ENCODE measurements at regions not wholly inside any gene's neighbourhood (a gene's known extent, or its start where the extent isn't known, plus 50 kb on each side); places are given as distances from the start of the nearest gene placed in this dataset.

DNA sequence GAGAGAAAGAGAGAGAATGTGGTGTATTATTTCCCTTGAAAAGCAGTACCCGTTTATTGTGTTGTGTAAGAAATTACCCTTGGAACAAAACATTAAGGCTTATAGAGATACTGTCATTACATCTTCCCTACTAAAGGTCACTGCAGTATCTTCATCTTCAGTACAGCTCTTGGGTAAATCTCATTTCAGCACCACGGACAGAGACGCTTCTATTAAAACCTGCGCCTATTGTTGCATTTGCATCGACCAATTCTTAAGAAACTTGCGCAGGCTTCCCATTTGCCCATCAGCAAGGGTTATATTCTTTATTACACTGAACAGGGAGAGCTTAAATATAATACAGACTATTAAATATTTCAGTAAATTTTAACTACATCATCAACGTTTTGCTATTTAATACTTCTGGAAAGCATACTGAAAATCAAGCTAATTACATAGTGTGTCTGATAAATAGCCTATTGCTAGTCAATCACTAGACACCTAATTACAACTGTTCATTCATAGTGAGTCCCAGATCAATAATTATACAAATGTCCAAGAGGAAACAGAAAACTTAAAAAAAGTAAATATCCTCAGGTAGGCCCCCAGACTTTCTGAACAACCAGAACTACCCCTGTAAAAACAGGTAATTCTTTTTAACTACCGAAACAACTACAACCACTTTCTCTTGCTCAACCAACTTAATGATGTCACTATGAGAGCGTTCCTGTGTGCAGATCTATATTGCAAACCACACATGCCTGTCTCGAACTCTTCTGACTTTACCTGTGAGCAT is 350.6 kb downstream of the LIG4 start:
- DNase-seq (ENCODE audit: low spot score), result peak; percentile 55

GRCh38 chr13:107860284-107860683 is 355.1 kb downstream of the LIG4 start:
- no peak for DNase-seq (ENCODE audit: low spot score)

- no peak for DNase-seq (ENCODE audit: low spot score)
Observed at GRCh38 chr13:107854880-107855279, 360.5 kb downstream of the LIG4 start.

DNA sequence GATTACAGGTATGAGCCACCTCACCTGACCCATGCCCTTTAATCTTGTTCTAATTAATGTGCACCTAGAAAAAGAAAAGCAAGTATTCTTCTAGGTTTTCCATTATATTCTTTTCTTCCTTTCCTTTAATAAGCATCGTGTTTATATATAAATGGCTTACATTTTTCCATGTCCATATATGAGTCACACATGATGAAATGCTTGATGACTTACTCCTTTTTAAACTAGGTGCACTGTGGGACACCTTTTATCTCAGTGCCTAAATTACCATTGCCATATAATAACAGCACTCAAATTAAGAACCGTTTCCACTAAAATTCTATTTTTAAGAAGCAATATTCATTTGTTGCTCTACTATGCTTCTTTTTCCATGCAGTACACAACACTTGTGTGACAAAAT is 363.3 kb downstream of the LIG4 start:
- DNase-seq (ENCODE audit: low spot score), result no peak

- DNase-seq (ENCODE audit: low spot score), result no peak
Observed at GRCh38 chr13:107851670-107852069, 363.7 kb downstream of the LIG4 start.

GRCh38 chr13:107847406-107847805 is 367.9 kb downstream of the LIG4 start:
- no peak for DNase-seq (ENCODE audit: low spot score)

DNA sequence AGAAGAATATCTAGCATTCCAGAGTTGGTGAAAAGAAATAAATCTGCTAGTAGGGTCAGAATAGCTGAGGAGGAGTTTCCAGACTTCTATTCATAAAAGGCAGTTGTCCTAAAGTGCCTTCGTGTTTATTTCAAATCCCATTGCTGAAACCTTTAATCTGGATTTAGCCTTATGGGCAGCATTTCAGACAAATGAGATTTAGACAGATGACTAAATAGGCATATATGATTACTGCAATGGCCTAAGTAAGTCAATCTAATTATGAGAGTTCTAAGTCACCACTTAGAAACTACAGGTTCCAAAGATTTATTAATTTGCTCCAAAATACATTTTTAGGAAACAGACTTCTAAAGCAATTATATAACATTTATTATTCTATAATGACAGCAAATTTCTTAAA is 368.7 kb downstream of the LIG4 start:
- DNase-seq (ENCODE audit: low spot score), result no peak

DNA sequence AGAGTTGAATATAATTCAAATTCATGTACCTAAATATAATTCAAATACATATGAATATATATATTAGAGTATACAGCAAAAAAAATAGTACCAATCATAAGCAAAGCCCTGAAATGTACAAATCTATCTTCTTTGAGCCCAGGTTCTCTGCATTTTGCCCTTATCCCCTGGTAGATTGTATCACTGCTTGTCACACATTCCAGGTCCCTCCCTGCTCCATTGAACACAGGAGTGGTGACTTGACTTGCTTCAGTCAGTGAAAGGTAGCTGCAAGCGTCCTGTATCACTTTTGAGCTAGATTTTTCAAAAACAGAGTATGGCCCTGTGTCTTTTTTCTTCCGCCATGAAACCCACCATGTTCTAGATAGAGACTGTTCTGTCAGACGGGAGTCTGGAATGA is 369.4 kb downstream of the LIG4 start:
- DNase-seq (ENCODE audit: low spot score), result peak; percentile 53

DNA sequence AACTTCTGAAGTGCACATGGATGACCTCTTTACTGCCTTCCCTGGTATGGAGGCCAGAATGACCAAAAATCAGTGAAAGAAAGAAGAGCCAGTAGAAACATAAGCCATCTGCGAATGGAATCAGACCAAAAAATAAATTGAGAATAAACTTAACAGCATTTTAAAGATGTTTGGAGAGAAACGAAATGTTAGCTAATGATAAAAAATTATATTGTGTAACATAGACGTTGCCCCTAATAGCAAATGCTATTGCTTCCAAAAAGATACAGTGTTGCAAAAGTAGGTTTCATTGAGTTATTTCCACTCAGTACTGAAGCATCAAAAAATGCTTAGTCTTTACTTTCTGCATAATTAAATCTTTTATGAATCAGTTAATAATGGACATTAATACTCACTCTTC is 371.7 kb downstream of the LIG4 start:
- DNase-seq (ENCODE audit: low spot score), result no peak

DNA sequence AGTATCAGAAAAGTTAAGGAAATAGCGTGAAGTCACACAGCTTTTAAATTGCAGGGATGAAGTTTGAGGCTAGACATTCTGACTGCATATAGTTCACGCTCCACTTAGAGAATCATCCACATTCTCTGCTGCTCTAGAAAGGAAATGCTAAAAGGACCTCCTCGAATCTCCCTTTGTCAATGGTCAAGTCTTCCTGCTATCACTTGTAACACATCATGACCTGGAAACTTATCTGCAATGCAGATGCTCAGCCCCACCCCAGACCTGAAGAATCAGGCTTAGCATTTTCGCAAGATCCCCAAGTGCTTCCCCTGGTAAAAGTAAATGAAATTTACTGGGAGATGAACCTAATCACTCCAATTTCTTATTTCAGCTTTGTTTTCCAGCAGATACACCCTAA is 372.1 kb downstream of the LIG4 start:
- no peak for DNase-seq (ENCODE audit: low spot score)

DNA sequence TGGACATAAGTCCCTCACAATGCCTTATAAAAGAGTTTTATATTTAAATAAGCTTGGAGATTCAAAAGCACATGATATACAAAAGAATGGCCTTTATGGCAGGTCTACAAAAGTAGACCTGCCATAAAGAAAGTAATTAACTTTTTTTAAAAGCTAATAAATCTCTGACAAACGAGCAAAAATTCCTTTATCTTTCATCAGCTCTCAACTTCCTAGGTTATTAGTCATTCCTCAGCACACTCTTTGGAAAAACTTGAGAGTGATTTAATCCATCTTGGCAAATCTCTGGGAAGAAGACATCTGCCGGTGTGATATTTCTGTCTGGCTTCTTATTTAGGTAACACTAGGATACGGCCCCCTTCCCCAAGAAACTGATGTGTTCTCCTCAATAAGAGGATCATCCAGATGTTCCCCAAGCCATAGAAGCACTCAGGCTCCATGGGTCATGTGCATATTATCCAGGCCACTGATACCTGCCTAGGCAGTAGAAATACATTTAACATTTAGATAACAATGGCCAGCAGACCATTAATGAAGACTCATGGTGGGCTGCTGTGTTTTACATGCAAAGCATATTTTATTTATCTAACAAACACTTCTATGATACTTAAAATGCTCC is 372.7 kb downstream of the LIG4 start:
- peak; percentile 67 for DNase-seq (ENCODE audit: low spot score)

GRCh38 chr13:107838588-107839161 is 376.7 kb downstream of the LIG4 start:
- no peak for DNase-seq (ENCODE audit: low spot score)

DNA sequence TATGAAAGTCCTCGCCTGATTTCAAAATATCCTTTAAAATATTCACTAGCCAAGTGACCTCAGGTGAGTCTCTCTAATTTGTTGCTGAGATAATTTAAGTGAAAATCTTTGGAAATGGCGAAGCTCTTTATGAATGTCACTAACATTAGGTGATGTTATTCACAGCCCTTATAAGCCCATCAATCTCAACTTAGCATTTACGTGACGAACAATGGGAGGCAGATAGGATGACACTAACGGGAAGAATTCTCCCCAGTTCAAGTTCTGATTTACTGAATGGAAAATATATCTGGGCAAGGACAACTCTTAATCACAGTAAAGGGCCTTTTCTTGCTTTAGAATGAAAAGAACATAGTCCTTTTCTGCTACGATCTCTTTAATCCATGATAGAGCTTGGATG is 378.7 kb downstream of the LIG4 start:
- no peak for DNase-seq (ENCODE audit: low spot score)

GRCh38 chr13:107835339-107836018 is 379.9 kb downstream of the LIG4 start:
- DNase-seq (ENCODE audit: low spot score), result peak; percentile 98

- peak; percentile 72 for DNase-seq (ENCODE audit: low spot score)
Observed at GRCh38 chr13:107834717-107835116, 380.6 kb downstream of the LIG4 start.

DNA sequence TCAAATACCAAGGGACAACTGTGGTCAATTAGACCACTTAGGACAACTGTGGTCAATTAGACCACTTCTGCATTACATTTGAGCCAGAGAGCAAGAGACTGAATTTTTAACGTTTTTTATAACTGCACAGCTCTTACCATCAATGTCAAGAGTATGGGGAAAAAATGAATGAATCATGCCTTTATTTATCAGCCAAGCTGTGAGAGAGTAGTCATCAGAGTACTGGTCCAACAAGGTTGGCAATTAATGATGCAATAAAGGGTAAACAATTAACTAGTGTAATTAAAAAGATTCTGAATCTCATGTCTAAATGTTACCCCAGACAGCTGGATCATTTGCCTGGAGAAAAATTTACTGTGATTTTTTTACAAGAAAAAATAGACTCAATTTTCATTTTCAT is 381.1 kb downstream of the LIG4 start:
- peak; percentile 52 for DNase-seq (ENCODE audit: low spot score)

GRCh38 chr13:107832500-107833100 is 382.7 kb downstream of the LIG4 start:
- no peak for DNase-seq (ENCODE audit: low spot score)

- no peak for DNase-seq (ENCODE audit: low spot score)
Observed at GRCh38 chr13:107830804-107831203, 384.5 kb downstream of the LIG4 start.

DNA sequence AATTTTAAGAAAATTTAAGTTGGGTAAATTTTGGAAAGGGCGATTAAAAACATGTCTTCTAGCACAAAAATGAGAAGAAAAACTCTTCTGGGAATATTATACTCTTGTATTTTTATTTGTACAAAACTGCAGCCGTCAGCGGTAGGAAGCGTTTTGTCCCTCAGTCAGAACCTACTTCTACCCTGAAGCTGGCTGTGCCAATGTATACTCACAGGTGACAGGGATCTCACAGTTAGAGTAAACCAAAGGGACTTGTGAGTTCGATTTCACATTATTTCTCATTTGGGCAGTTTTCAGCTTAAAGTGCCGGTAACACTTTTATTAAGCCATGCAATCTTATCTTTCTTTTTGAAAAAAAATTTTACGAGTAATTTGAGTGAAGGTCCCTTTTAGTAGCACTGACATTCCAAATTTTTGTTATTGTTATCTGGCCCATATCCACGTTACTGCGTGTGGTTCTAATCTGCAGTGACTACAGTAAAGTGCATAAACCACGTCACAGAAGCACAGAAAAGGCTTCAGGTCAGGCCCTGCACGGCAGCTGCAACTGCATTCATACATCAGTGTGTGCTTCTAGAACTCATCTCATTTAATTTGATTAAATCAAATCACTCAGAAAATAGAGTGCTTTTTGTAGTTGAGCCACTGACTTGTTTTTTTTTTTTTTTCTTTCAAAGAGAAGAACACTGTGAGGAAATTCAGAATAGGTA is 387.3 kb downstream of the LIG4 start:
- DNase-seq (ENCODE audit: low spot score), result no peak

GRCh38 chr13:107824635-107825034 is 390.7 kb downstream of the LIG4 start:
- peak; percentile 56 for DNase-seq (ENCODE audit: low spot score)

DNA sequence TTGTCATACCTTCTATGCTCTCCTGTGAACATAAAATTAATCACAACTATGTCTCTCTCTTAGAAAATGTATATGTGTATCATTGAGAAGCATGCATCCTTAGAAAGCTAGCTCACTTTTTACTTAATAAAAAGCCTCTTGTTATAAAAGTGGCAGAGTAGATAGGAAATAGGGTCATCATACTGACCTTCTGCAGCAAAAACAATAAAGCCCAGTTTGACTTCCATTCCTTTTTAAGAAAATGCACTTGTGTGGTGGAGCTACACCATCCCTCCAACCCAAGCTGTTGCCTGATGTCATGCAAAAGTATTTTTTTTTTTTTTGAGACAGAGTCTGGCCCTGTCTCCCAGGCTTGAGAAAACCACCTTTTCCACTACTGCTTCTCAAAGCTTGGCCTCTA is 393.3 kb downstream of the LIG4 start:
- no peak for DNase-seq (ENCODE audit: low spot score)

DNA sequence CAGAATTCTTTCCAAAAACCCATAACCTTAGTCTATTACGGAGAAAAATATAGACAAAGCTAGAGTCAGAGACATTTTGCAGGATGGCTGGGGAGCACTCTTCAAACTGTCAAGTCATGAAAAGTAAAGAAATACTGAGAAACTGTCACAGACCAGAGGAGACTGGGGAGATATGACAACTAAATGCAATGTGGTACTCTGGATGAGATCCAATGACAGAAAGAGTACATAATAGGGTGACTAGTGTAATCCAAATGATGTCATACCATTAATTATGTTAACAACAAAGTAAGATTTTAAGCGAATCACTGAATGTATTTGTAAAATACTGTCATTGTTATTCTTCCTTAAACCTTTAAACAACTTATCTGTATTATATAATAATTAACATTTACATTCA is 393.8 kb downstream of the LIG4 start:
- DNase-seq (ENCODE audit: low spot score), result no peak
